GM10266 (cell line): ENCODE measurements at regions not wholly inside any gene's neighbourhood (a gene's known extent, or its start where the extent isn't known, plus 50 kb on each side); places are given as distances from the start of the nearest gene placed in this dataset.
"Not testable (repeated sequence)": the region's sequence is repeated elsewhere in the genome, so short reads cannot be mapped to it uniquely, and the experiment has no call there.

Experiments
- DNase-seq: peaks from one replicate; pipeline ENCODE4 v3.0.0; 2012; ENCODE audit errors: extremely low spot score
- TF ChIP-seq, protein P1 (sequence below): IDR thresholded peaks from 2 replicates; pipeline ENCODE4 v1.5.1; 2012; ENCODE audit warnings: mild to moderate bottlenecking, low read depth; ENCODE audit not compliant: control insufficient read depth, insufficient read depth; ENCODE audit errors: missing control alignments

DNA sequence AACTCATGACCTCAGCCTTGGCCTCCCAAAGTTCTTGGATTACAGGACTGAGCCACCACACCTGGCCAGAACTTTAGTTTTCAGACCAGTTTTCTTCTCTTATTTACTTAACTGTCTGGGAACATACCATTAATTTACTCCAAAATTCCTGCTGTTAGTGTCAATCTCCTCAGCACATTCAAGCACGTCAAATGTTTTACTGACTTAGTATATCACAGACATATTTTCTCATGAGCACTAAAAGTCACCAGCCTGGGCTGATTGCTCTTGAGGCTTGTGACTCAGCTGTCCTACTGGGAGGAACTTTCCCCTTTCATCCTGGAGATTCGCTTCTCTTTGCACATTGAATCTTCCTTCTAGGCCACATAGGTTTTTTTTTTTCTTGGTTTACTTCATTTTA is 109.6 kb downstream of the PCDH18 start:
- no peak for DNase-seq

DNA sequence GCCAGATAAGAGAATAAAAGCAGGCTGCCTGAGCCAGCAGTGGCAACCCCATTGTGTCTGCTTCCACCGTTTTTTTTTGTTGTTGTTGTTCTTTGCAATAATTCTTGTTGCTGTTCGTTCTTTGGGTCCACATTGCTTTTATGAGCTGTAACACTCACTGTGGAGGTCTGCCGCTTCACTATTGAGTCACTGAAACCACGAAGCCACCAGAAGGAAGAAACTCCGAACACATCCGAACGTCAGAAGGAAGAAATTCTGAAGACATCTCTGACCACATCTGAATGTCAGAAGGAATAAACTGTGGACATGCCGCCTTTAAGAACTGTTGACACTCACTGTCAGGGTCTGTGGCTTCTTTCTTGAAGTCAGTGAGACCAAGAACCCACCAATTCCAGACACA is 110.5 kb downstream of the PCDH18 start:
- DNase-seq, result no peak
- TF ChIP-seq, protein P1, sequence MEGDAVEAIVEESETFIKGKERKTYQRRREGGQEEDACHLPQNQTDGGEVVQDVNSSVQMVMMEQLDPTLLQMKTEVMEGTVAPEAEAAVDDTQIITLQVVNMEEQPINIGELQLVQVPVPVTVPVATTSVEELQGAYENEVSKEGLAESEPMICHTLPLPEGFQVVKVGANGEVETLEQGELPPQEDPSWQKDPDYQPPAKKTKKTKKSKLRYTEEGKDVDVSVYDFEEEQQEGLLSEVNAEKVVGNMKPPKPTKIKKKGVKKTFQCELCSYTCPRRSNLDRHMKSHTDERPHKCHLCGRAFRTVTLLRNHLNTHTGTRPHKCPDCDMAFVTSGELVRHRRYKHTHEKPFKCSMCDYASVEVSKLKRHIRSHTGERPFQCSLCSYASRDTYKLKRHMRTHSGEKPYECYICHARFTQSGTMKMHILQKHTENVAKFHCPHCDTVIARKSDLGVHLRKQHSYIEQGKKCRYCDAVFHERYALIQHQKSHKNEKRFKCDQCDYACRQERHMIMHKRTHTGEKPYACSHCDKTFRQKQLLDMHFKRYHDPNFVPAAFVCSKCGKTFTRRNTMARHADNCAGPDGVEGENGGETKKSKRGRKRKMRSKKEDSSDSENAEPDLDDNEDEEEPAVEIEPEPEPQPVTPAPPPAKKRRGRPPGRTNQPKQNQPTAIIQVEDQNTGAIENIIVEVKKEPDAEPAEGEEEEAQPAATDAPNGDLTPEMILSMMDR, result no peak

More for the DNA sequence above, 109.6 kb downstream of the PCDH18 start:
- TF ChIP-seq, protein P1, result no peak

DNA sequence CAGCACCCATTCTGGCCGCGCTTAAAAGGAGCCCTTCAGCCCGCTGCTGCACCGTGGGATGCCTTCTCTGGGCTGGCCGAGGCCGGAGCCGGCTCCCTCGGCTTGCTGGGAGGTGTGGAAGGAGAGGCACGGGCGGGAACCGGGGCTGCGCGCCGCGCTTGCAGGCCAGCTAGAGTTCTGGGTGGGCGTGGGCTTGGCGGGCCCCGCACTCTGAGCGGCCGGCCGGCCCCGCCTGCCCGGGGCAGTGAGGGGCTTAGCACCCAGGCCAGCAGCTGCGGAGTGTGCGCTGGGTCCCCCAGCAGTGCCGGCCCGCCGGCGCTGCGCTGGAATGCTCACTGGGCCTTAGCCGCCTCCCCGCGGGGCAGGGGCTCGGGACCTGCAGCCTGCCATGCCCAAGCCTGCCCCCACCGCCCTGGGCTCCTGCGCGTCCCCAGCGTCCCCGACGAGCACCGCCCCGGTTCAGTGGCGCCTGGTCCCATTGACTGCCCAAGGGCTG is 111.3 kb downstream of the PCDH18 start:
- DNase-seq, result no peak
- TF ChIP-seq, protein P1, result no peak

DNA sequence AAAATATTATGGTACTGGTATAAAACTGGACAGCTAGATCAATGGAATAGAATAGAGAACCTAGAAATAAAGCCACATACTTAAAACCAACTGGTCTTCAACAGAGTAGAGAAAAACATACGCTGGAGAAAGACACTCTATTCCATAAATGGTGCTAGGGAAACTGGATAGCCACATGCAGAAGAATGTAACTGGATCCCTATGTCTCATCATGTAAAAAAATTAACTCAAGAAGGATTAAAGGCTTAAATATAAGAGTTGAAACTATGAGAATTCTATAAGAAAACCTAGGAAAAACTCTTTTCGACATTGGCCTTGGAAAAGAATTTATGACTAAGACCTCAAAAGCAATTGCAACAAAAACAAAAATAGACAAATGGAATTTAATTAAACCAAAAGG is 114.6 kb downstream of the PCDH18 start:
- TF ChIP-seq, protein P1, result no peak
- no peak for DNase-seq

DNA sequence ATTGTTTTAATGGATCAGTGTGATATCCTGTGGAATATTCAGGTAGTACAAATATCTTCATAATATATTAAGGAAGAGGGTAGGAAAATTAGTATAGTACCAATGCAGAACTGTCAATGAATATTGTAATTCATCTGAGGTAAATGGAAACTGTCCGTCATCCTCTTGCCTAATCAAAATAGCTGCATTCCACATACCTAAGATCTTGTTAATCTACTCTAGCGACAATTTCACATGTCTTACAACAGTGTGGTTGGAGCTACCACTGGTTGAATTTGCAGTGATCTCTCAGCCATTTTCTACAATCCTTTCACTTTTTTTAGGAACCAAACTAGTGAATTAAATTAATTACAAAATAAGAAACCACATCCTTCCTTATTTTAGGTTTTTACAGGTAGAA is 117.5 kb downstream of the PCDH18 start:
- TF ChIP-seq, protein P1, result no peak
- no peak for DNase-seq

DNA sequence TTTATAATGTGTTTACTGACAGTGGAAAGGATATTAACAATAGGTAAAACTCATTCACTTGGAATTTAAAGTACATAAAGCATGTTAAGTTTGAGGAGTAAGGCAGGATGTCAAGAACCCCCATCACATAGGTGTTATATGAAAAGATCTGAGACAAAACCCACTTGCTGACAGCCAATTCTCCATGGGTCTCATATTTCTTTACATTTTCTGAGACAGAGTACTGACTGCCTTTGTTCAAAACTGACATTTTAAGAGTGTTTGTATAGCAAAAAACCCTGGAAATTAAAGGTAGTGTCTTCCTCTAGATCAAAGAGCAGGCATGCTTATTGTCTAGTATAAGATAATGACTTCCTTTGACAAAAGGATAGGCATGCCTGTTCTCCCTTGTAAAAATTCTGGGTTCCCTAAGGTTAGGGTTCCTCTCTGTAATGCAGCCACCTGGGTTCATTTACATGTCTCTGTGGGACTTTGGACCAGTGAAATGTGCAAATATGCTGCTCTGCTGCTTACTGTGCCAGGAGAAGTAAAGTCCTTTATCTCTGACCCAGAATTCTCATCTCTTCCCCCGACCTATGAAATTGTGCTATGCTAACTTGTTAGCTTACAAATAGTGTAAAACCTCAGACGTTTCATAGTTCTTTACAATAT is 123.6 kb downstream of the PCDH18 start:
- DNase-seq, result no peak
- TF ChIP-seq, protein P1, result no peak

DNA sequence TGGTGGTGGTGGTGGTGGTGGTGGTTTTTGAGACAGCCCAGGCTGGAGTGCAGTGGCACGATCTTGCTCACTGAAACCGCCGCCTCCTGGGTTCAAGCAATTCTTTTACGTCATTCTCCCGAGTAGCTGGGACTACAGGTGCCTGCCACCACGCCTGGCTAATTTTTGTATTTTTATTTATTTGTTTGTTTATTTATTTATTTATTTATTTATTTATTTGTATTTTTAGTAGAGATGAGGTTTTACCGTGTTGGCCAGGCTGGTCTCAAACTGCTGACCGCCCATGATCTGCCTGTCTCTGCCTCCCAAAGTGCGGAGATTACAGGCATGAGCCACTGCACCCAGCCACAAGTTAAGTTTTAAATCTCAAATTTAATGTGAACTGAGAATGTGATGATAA is 126.5 kb downstream of the PCDH18 start:
- DNase-seq, result not testable (repeated sequence)

DNA sequence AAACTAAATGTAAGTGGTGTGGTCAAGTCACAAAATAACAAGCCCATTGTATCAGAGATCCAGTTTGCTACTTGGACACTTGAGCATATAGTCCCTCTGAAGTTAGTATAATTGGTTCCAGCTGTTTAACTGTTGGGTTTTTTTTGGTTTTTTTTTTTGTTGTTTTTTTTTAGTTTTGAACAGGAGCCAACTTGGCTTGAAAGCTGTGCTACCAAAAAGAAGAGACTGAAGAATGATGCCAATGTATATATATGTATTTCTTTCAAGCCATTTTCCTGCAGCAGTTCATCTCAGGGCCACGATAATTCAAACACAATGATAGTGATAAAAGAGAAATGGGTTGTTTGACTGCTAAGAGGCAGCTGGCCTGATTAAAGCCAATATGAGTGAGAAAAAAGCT is 138.3 kb downstream of the PCDH18 start:
- no peak for DNase-seq
- TF ChIP-seq, protein P1, result no peak
